A549 (cell line): ENCODE measurements at regions not wholly inside any gene's neighbourhood (a gene's known extent, or its start where the extent isn't known, plus 50 kb on each side); places are given as distances from the start of the nearest gene placed in this dataset.

Source experiments
- EP300 ChIP-seq, 2 experiments: fragments of >200 bp; sonication (Bioruptor Twin); formaldehyde crosslinking; IDR thresholded peaks; 2 replicates in 1 of 2; 3 replicates in 1 of 2; pipeline ENCODE4 v1.6.1; 2016 to 2017
- ESRRA ChIP-seq: fragments of 150-350 bp; IDR thresholded peaks from 2 replicates; pipeline ENCODE4 v1.6.1; 2014; ENCODE audit warnings: mild to moderate bottlenecking, low read length, borderline replicate concordance
- FOSB ChIP-seq: fragments of 250-450 bp; sonication (Bioruptor Pico); IDR thresholded peaks from 2 replicates; pipeline ENCODE4 v1.5.0; 2020; ENCODE audit warnings: mild to moderate bottlenecking, moderate library complexity
- HOXA7 ChIP-seq: fragments of 250-450 bp; sonication (Bioruptor Pico); IDR thresholded peaks from 2 replicates; pipeline ENCODE4 v1.5.0; 2020; ENCODE audit warnings: mild to moderate bottlenecking, moderate library complexity
- KDM5A ChIP-seq: fragments of 200-600 bp; sonication (generic); IDR thresholded peaks from 2 replicates; pipeline ENCODE4 v1.6.1; 2016; ENCODE audit warnings: antibody characterized with exemption, mild to moderate bottlenecking
- POLR2A ChIP-seq: IDR thresholded peaks from 2 replicates; pipeline ENCODE4 v1.6.1; 2012; ENCODE audit warnings: mild to moderate bottlenecking, low read length
- RAD21 ChIP-seq, 2 experiments: fragments of >200 bp in 1 of 2; sonication (Bioruptor Twin) in 1 of 2; formaldehyde crosslinking in 1 of 2; IDR thresholded peaks in 1 of 2; conservative IDR thresholded peaks in 1 of 2; 2 replicates in 1 of 2; 3 replicates in 1 of 2; pipeline ENCODE4 v1.6.1; 2012 to 2018; ENCODE audit warnings: inconsistent platforms in 1 of 2
- ZC3H11A ChIP-seq: fragments of 450-650 bp; IDR thresholded peaks from 2 replicates; pipeline ENCODE4 v1.6.1; 2014; ENCODE audit warnings: antibody characterized with exemption, mild to moderate bottlenecking
- TF ChIP-seq, protein P1 (sequence below): fragments of >200 bp; sonication (Bioruptor Twin); formaldehyde crosslinking; IDR thresholded peaks from 3 replicates; pipeline ENCODE4 v1.5.1; 2016
- TF ChIP-seq, protein P2 (sequence below): fragments of 250-450 bp; sonication (Bioruptor Pico); IDR thresholded peaks from 2 replicates; pipeline ENCODE4 v1.5.0; 2021; ENCODE audit warnings: mild to moderate bottlenecking, moderate library complexity, borderline replicate concordance

DNA sequence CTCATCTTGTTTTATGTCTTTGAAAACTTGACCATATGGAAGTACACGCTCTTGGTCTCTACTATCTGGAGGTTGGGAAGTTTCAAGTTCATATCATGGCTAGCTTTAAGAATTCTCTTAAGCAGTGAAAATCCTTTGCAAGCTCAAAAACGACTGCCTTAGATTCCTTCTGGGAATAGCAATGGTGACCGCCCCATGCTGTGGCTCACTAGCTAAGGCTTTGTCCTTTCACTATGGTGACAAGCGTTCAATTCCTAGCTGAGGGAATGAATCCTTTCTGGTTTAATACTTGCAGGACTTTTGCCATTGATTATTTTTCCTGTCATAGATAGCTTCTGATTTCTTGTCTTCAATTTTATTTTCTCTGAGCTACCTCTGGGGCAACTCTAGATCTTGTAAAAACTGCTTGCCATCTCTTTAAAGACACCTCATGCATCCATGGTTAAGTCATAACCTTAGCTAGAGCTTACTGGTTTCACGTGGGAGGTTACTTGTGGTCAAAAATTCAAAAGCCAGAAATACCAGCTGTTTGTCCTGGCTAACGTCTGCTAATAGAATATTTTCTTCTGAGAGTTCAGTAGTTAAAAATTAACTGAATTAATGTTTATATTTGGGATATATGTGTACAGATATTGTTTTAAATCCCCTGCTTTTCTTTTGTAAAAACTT lies 673.4 kb upstream of the CBLB start:
- TF ChIP-seq ESRRA: no peak
- TF ChIP-seq EP300 (IDR thresholded peaks at IDR 0.05): no peak
- TF ChIP-seq, protein P1, sequence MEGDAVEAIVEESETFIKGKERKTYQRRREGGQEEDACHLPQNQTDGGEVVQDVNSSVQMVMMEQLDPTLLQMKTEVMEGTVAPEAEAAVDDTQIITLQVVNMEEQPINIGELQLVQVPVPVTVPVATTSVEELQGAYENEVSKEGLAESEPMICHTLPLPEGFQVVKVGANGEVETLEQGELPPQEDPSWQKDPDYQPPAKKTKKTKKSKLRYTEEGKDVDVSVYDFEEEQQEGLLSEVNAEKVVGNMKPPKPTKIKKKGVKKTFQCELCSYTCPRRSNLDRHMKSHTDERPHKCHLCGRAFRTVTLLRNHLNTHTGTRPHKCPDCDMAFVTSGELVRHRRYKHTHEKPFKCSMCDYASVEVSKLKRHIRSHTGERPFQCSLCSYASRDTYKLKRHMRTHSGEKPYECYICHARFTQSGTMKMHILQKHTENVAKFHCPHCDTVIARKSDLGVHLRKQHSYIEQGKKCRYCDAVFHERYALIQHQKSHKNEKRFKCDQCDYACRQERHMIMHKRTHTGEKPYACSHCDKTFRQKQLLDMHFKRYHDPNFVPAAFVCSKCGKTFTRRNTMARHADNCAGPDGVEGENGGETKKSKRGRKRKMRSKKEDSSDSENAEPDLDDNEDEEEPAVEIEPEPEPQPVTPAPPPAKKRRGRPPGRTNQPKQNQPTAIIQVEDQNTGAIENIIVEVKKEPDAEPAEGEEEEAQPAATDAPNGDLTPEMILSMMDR: no peak
- TF ChIP-seq ZC3H11A: no peak
- no peak for TF ChIP-seq POLR2A
- no peak for TF ChIP-seq HOXA7
- TF ChIP-seq, protein P2, sequence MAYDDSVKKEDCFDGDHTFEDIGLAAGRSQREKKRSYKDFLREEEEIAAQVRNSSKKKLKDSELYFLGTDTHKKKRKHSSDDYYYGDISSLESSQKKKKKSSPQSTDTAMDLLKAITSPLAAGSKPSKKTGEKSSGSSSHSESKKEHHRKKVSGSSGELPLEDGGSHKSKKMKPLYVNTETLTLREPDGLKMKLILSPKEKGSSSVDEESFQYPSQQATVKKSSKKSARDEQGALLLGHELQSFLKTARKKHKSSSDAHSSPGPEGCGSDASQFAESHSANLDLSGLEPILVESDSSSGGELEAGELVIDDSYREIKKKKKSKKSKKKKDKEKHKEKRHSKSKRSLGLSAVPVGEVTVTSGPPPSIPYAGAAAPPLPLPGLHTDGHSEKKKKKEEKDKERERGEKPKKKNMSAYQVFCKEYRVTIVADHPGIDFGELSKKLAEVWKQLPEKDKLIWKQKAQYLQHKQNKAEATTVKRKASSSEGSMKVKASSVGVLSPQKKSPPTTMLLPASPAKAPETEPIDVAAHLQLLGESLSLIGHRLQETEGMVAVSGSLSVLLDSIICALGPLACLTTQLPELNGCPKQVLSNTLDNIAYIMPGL (CRISPR knock-in tag): no peak
- no peak for TF ChIP-seq KDM5A
- TF ChIP-seq RAD21 (conservative IDR thresholded peaks at IDR 0.05 in 1 of 2, IDR thresholded peaks at IDR 0.05 in 1 of 2): no peak
- TF ChIP-seq FOSB (CRISPR knock-in tag): no peak
